HG02588 (cell line): ENCODE measurements at regions not wholly inside any gene's neighbourhood (a gene's known extent, or its start where the extent isn't known, plus 50 kb on each side); places are given as distances from the start of the nearest gene placed in this dataset.
"Not testable (repeated sequence)": the region's sequence is repeated elsewhere in the genome, so short reads cannot be mapped to it uniquely, and the experiment has no call there.

Experiments
- ATAC-seq: cut with Tn5 transposase; IDR thresholded peaks from one replicate; pipeline ENCODE4 v1.9.1; 2021; ENCODE audit warnings: mild to moderate bottlenecking, moderate library complexity; ENCODE audit not compliant: unreplicated experiment

- ATAC-seq: no peak
Measured at GRCh38 chr4:81617545-81617944, 145.8 kb upstream of the RASGEF1B start.

GRCh38 chr4:81611221-81611620 lies 139.5 kb upstream of the RASGEF1B start:
- ATAC-seq: no peak

GRCh38 chr4:81609844-81610243 lies 138.1 kb upstream of the RASGEF1B start:
- ATAC-seq: no peak

- ATAC-seq: no peak
Measured at GRCh38 chr4:81607950-81608349, 136.2 kb upstream of the RASGEF1B start.

GRCh38 chr4:81606801-81607501 lies 135.2 kb upstream of the RASGEF1B start:
- ATAC-seq: no peak

- ATAC-seq: no peak
Measured at GRCh38 chr4:81606166-81606565, 134.5 kb upstream of the RASGEF1B start.

GRCh38 chr4:81605271-81605670 lies 133.6 kb upstream of the RASGEF1B start:
- no peak for ATAC-seq

GRCh38 chr4:81604683-81605218 lies 133.0 kb upstream of the RASGEF1B start:
- ATAC-seq: no peak

GRCh38 chr4:81602854-81603253 lies 131.1 kb upstream of the RASGEF1B start:
- no peak for ATAC-seq

- no peak for ATAC-seq
Measured at GRCh38 chr4:81601358-81601694, 129.6 kb upstream of the RASGEF1B start.

- no peak for ATAC-seq
Measured at GRCh38 chr4:81600520-81601357, 129.0 kb upstream of the RASGEF1B start.

- ATAC-seq: no peak
Measured at GRCh38 chr4:81599742-81600380, 128.2 kb upstream of the RASGEF1B start.

GRCh38 chr4:81595798-81596610 lies 124.3 kb upstream of the RASGEF1B start:
- ATAC-seq: no peak

GRCh38 chr4:81595287-81595686 lies 123.6 kb upstream of the RASGEF1B start:
- no peak for ATAC-seq

GRCh38 chr4:81594490-81595159 lies 122.9 kb upstream of the RASGEF1B start:
- no peak for ATAC-seq

- no peak for ATAC-seq
Measured at GRCh38 chr4:81592701-81593100, 121.0 kb upstream of the RASGEF1B start.

- ATAC-seq: no peak
Measured at GRCh38 chr4:81590596-81590995, 118.9 kb upstream of the RASGEF1B start.

- ATAC-seq: no peak
Measured at GRCh38 chr4:81589262-81589661, 117.6 kb upstream of the RASGEF1B start.

- ATAC-seq: no peak
Measured at GRCh38 chr4:81586706-81587105, 115.0 kb upstream of the RASGEF1B start.

GRCh38 chr4:81580994-81581374 lies 109.3 kb upstream of the RASGEF1B start:
- ATAC-seq: not testable (repeated sequence)
